Kidney (tissue), 13 donors: ENCODE measurements at regions not wholly inside any gene's neighbourhood (a gene's known extent, or its start where the extent isn't known, plus 50 kb on each side); places are given as distances from the start of the nearest gene placed in this dataset.

Source experiments
- DNase-seq, 5 donors: peaks; one replicate each; pipeline ENCODE4 v3.0.0-alpha.2; 2013 to 2020
- FAIRE-seq: peaks from 2 replicates; lab custom pipeline; 2012; peaks lifted over from hg19 to GRCh38; lab: Jason Lieb, UNC
- H3K27ac ChIP-seq, 2 donors: one replicate each; pipeline ENCODE4 v1.7.0; 2013; ENCODE audit warnings: low read depth in 2 of 2, low read length in 2 of 2, inconsistent platforms in 1 of 2
- H3K27me3 ChIP-seq: one replicate; pipeline ENCODE4 v1.7.1; 2013; ENCODE audit warnings: low read length, inconsistent platforms; ENCODE audit not compliant: control insufficient read depth, insufficient read depth
- H3K36me3 ChIP-seq, 3 donors: one replicate each; pipeline versions ENCODE4 v1.7.0 to v1.7.1; 2013; ENCODE audit warnings: low read length in 3 of 3, control low read depth in 1 of 3, inconsistent platforms in 1 of 3; ENCODE audit not compliant: insufficient read depth in 3 of 3, control insufficient read depth in 2 of 3
- H3K4me1 ChIP-seq, 3 donors: one replicate each; pipeline versions ENCODE4 v1.7.0 to v1.7.1; 2013; ENCODE audit warnings: low read length in 3 of 3, inconsistent platforms in 1 of 3, low read depth in 1 of 3; ENCODE audit not compliant: control insufficient read depth in 2 of 3, insufficient read depth in 2 of 3
- H3K4me3 ChIP-seq, 3 donors: one replicate each; pipeline versions ENCODE4 v1.7.0 to v1.8.1; 2013; ENCODE audit warnings: low read length in 3 of 3, control low read depth in 1 of 3, inconsistent platforms in 1 of 3
- H3K9ac ChIP-seq, 3 donors: one replicate each; pipeline versions ENCODE4 v1.7.0 to v1.7.1; 2013; ENCODE audit warnings: low read length in 3 of 3, control low read depth in 1 of 3, inconsistent platforms in 1 of 3
- H3K9me3 ChIP-seq, 3 donors: one replicate each; pipeline versions ENCODE4 v1.7.0 to v1.7.1; 2013; ENCODE audit warnings: low read length in 3 of 3, control low read depth in 1 of 3, inconsistent platforms in 1 of 3; ENCODE audit not compliant: control insufficient read depth in 2 of 3, insufficient read depth in 1 of 3
- CTCF ChIP-seq: IDR thresholded peaks from 3 replicates; pipeline ENCODE4 v1.5.1; 2012; ENCODE audit warnings: mild to moderate bottlenecking, moderate library complexity, borderline replicate concordance; ENCODE audit not compliant: insufficient read depth; ENCODE audit errors: extremely low read depth
- intact Hi-C: fragments of 100-400 bp; cut with DNase I; formaldehyde crosslinking; loops from one replicate; pipeline ENCODE4 v1.11.1; 2022
- donor health status: control.
- donor health status: control.
- donor health status: control.
- donor health status: control.
- donor health status: control.
- donor health status: DM: yes; HTN: yes; CAD: no.
- donor health status: Normal renal cell carcinoma (clear cell type).

- intact Hi-C loops, result no loop called here
- FAIRE-seq, result no peak
These were observed 466.7 kb downstream of the TNS1 start for GRCh38 chr2:217535957-217536708.

DNA sequence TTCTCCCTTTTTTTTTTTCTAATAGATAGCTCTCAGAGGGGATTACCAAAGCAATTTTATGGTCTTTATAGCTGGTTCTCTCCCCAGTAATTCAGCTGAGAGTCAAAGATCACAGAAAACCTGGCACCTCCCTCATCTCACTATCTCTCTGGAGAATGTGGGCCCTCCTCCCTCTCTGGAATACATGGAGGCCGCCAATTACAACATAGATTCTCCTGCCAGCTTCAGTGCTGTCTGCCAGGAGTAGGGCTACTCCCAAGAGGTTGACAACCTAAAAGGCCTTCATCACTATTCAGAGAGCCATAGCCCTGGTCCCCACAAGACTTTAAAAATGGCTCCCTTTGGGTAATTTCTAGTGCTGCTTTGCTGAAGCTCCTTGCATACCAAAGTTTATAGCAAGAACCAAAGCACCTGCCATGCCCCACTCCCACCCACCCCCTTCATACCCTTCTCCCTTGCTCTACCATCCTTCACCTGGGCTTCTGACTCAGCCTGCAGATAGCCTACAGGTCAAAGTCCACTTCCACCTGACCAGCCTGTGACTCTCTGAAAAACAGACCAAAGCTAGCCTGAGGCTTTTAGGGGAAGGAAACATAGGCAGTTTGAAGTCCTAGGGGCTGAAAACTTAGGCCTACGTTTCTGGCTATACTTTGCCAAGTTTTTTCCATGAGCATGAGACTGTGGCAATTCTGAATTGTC, 472.3 kb downstream of the TNS1 start:
- intact Hi-C loops, result no loop called here
- FAIRE-seq (no peak), DNase-seq (no peak)
- Histone ChIP-seq H3K4me3 (no peak overlapping the region), H3K4me1 (no peaks in the 10 kb centered on the region), H3K36me3 (no peaks in the 10 kb centered on the region), H3K9me3 (no peaks in the 10 kb centered on the region), H3K9ac (no peak overlapping the region), H3K27ac (no peak overlapping the region), H3K27me3 (no peaks in the 10 kb centered on the region)
- no peak for TF ChIP-seq CTCF

More at GRCh38 chr2:217535957-217536708, 466.7 kb downstream of the TNS1 start:
- Histone ChIP-seq H3K9me3 (no peaks in the 10 kb centered on the region), H3K27me3 (no peaks in the 10 kb centered on the region), H3K4me1 (no peaks in the 10 kb centered on the region), H3K27ac (peak overlapping the region; percentile 4 to 14), H3K4me3 (no peak overlapping the region), H3K36me3 (no peaks in the 10 kb centered on the region), H3K9ac (no peak overlapping the region)
- no peak for TF ChIP-seq CTCF
- no peak for DNase-seq

- Histone ChIP-seq H3K4me1 (no peaks in the 10 kb centered on the region), H3K27me3 (no peaks in the 10 kb centered on the region), H3K27ac (no peak overlapping the region), H3K9me3 (no peaks in the 10 kb centered on the region), H3K4me3 (no peak overlapping the region), H3K9ac (no peak overlapping the region), H3K36me3 (no peaks in the 10 kb centered on the region)
- DNase-seq (no peak), FAIRE-seq (no peak)
- intact Hi-C loops, result no loop called here
- no peak for TF ChIP-seq CTCF
These were observed 473.5 kb downstream of the TNS1 start for GRCh38 chr2:217529271-217529670.
